WTC11 (cell line): ENCODE measurements at regions not wholly inside any gene's neighbourhood (a gene's known extent, or its start where the extent isn't known, plus 50 kb on each side); places are given as distances from the start of the nearest gene placed in this dataset.

ENCODE experiments used
- CREM ChIP-seq: sonication (generic); formaldehyde crosslinking; IDR thresholded peaks from 2 replicates; pipeline ENCODE4 v1.8.1; 2022; ENCODE audit warnings: mild to moderate bottlenecking, missing genetic modification reagents, moderate library complexity
- CTCF ChIP-seq: fragments of 200-600 bp; IDR thresholded peaks from 2 replicates; pipeline ENCODE4 v1.8.0; 2022; ENCODE audit warnings: antibody characterized with exemption
- JUN ChIP-seq: sonication (generic); formaldehyde crosslinking; IDR thresholded peaks from 2 replicates; pipeline ENCODE4 v1.8.0; 2023; ENCODE audit warnings: mild to moderate bottlenecking, missing genetic modification reagents
- NR1H2 ChIP-seq: sonication (generic); formaldehyde crosslinking; IDR thresholded peaks from 2 replicates; pipeline ENCODE4 v1.9.0; 2021; ENCODE audit warnings: mild to moderate bottlenecking, moderate library complexity, missing genetic modification reagents
- OVOL2 ChIP-seq: fragments of 250-450 bp; sonication (Bioruptor Pico); IDR thresholded peaks from 2 replicates; pipeline ENCODE4 v1.9.0; 2021; ENCODE audit warnings: mild to moderate bottlenecking, borderline replicate concordance
- SP1 ChIP-seq: sonication (generic); formaldehyde crosslinking; conservative IDR thresholded peaks from 2 replicates; pipeline ENCODE4 v1.8.1; 2022; ENCODE audit warnings: missing genetic modification reagents
- STAT6 ChIP-seq: sonication (generic); formaldehyde crosslinking; conservative IDR thresholded peaks from 2 replicates; pipeline ENCODE4 v1.8.1; 2023; ENCODE audit warnings: mild to moderate bottlenecking, low read depth, missing genetic modification reagents, moderate library complexity
- ZNF232 ChIP-seq: sonication (generic); formaldehyde crosslinking; IDR thresholded peaks from 2 replicates; pipeline ENCODE4 v1.8.0; 2022; ENCODE audit warnings: mild to moderate bottlenecking, missing genetic modification reagents
- TF ChIP-seq, protein P1 (sequence below): sonication (generic); formaldehyde crosslinking; IDR thresholded peaks from 2 replicates; pipeline ENCODE4 v1.8.1; 2023; ENCODE audit warnings: mild to moderate bottlenecking, missing genetic modification reagents, moderate library complexity
- TF ChIP-seq, protein P2 (sequence below): sonication (generic); formaldehyde crosslinking; IDR thresholded peaks from 2 replicates; pipeline ENCODE4 v1.8.1; 2022; ENCODE audit warnings: low read depth, mild to moderate bottlenecking, moderate library complexity, missing genetic modification reagents, borderline replicate concordance
- TF ChIP-seq, protein P3 (sequence below): sonication (generic); formaldehyde crosslinking; IDR thresholded peaks from 2 replicates; pipeline ENCODE4 v1.8.1; 2023; ENCODE audit warnings: mild to moderate bottlenecking, missing genetic modification reagents, moderate library complexity

DNA sequence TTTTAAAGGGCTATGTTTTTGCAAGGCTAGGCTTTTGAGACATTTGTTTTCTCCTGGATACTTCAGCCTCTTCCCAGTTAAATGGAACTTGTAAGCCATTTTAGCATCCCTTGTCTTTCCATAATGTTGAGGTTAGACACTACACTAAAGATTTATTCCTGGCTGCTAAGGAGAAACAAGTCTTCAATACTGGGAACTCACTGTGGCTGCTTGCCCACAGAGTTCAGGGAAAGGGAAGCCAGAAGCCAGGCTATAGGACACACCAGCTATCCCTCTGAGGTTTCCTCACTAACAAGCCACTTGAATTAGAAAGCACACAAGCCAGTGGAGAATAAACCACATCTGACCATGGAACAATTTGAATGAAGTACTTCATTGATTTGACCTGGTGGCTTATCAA is 421.7 kb upstream of the CHRM2 start:
- TF ChIP-seq SP1 (CRISPR knock-in tag) (no peak), CTCF (no peak), STAT6 (CRISPR knock-in tag) (no peak), CREM (no peak), ZNF232 (no peak), JUN (CRISPR knock-in tag) (no peak), OVOL2 (CRISPR knock-in tag) (no peak), NR1H2 (CRISPR knock-in tag) (no peak)
- TF ChIP-seq, protein P1, sequence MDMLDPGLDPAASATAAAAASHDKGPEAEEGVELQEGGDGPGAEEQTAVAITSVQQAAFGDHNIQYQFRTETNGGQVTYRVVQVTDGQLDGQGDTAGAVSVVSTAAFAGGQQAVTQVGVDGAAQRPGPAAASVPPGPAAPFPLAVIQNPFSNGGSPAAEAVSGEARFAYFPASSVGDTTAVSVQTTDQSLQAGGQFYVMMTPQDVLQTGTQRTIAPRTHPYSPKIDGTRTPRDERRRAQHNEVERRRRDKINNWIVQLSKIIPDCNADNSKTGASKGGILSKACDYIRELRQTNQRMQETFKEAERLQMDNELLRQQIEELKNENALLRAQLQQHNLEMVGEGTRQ (CRISPR knock-in tag), result no peak
- TF ChIP-seq, protein P2, sequence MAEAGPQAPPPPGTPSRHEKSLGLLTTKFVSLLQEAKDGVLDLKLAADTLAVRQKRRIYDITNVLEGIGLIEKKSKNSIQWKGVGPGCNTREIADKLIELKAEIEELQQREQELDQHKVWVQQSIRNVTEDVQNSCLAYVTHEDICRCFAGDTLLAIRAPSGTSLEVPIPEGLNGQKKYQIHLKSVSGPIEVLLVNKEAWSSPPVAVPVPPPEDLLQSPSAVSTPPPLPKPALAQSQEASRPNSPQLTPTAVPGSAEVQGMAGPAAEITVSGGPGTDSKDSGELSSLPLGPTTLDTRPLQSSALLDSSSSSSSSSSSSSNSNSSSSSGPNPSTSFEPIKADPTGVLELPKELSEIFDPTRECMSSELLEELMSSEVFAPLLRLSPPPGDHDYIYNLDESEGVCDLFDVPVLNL (CRISPR knock-in tag), result no peak
- TF ChIP-seq, protein P3, sequence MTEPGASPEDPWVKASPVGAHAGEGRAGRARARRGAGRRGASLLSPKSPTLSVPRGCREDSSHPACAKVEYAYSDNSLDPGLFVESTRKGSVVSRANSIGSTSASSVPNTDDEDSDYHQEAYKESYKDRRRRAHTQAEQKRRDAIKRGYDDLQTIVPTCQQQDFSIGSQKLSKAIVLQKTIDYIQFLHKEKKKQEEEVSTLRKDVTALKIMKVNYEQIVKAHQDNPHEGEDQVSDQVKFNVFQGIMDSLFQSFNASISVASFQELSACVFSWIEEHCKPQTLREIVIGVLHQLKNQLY, result no peak
